IMR-90 (cell line): ENCODE measurements at regions not wholly inside any gene's neighbourhood (a gene's known extent, or its start where the extent isn't known, plus 50 kb on each side); places are given as distances from the start of the nearest gene placed in this dataset.
"Not testable (repeated sequence)": the region's sequence is repeated elsewhere in the genome, so short reads cannot be mapped to it uniquely, and the experiment has no call there.

Experiments
- ATAC-seq: fragments of 200-7000 bp; cut with Tn5 transposase; 2 replicates; pipeline ENCODE4 v1.9.1; 2020; ENCODE audit warnings: low read depth, mild to moderate bottlenecking, moderate library complexity
- BruUV-seq: library from RNA; stranded (reverse); fragments of 400-500 nt; replicated peaks from 2 replicates; lab custom pipeline; 2021; lab: Mats Ljungman, UMichigan
- CTCF ChIA-PET: fragments of 300-600 bp; formaldehyde crosslinking; extraction: SDS; loops from one replicate; lab custom pipeline; 2021; ENCODE audit warnings: antibody characterized with exemption; lab: Yijun Ruan, JAX
- POLR2A ChIA-PET: fragments of 300-600 bp; sonication (Branson Sonifier 250); formaldehyde crosslinking; loops from one replicate; lab custom pipeline; 2022; ENCODE audit warnings: antibody characterized with exemption; ENCODE audit not compliant: unreplicated experiment; lab: Charles Lee
- DNase-seq: peaks from one replicate; pipeline ENCODE4 v3.0.0; 2013
- H2AFZ ChIP-seq: replicated peaks from 2 replicates; pipeline ENCODE3; 2013; ENCODE audit warnings: low read length, mild to moderate bottlenecking; ENCODE audit not compliant: poor library complexity
- H2AK5ac ChIP-seq: 2 replicates; pipeline ENCODE4 v1.6.1; 2013; ENCODE audit warnings: low read depth, low read length, inconsistent platforms
- H2AK9ac ChIP-seq: replicated peaks from 2 replicates; pipeline ENCODE3; 2013; ENCODE audit warnings: mild to moderate bottlenecking, low read depth, low read length, moderate library complexity; ENCODE audit not compliant: poor library complexity
- H2BK120ac ChIP-seq: 2 replicates; pipeline ENCODE4 v1.6.1; 2013; ENCODE audit warnings: low read depth, low read length, inconsistent platforms
- H2BK15ac ChIP-seq: 3 replicates; pipeline ENCODE4 v1.6.1; 2013; ENCODE audit warnings: low read depth, low read length, inconsistent platforms
- H2BK20ac ChIP-seq: 2 replicates; pipeline ENCODE4 v1.6.1; 2013; ENCODE audit warnings: low read depth, mild to moderate bottlenecking, inconsistent platforms, low read length, moderate library complexity
- H2BK5ac ChIP-seq: 2 replicates; pipeline ENCODE4 v1.6.1; 2013; ENCODE audit warnings: mild to moderate bottlenecking, low read depth, low read length, inconsistent platforms; ENCODE audit not compliant: poor library complexity, severe bottlenecking
- H3K14ac ChIP-seq: replicated peaks from 2 replicates; pipeline ENCODE4 v1.6.1; 2013; ENCODE audit warnings: low read depth, low read length, inconsistent platforms
- H3K18ac ChIP-seq: 2 replicates; pipeline ENCODE4 v1.6.1; 2013; ENCODE audit warnings: low read depth, low read length, control low read depth
- H3K23ac ChIP-seq: 2 replicates; pipeline ENCODE4 v1.6.1; 2013; ENCODE audit warnings: low read depth, low read length, inconsistent platforms
- H3K27ac ChIP-seq: 2 replicates; pipeline ENCODE4 v1.5.1; 2013; ENCODE audit warnings: mild to moderate bottlenecking, control low read depth, low read length; ENCODE audit not compliant: insufficient read depth
- H3K27me3 ChIP-seq: 2 replicates; pipeline ENCODE4 v1.6.1; 2013; ENCODE audit warnings: low read length; ENCODE audit not compliant: control insufficient read depth, insufficient read depth
- H3K36me3 ChIP-seq: 2 replicates; pipeline ENCODE4 v1.6.1; 2013; ENCODE audit warnings: low read length, mixed read lengths; ENCODE audit not compliant: control insufficient read depth, insufficient read depth
- H3K4ac ChIP-seq: 2 replicates; pipeline ENCODE4 v1.6.1; 2013; ENCODE audit warnings: low read depth, low read length, inconsistent platforms
- H3K4me1 ChIP-seq: 2 replicates; pipeline ENCODE4 v1.6.1; 2013; ENCODE audit warnings: low read length, mixed read lengths; ENCODE audit not compliant: control insufficient read depth, insufficient read depth
- H3K4me2 ChIP-seq: 2 replicates; pipeline ENCODE4 v1.6.1; 2013; ENCODE audit warnings: low read depth, mild to moderate bottlenecking, control low read depth, low read length, moderate library complexity
- H3K4me3 ChIP-seq: 2 replicates; pipeline ENCODE4 v1.5.1; 2013; ENCODE audit warnings: low read depth, mild to moderate bottlenecking, control low read depth, low read length, moderate library complexity; ENCODE audit not compliant: insufficient read depth
- H3K56ac ChIP-seq: 2 replicates; pipeline ENCODE4 v1.6.1; 2013; ENCODE audit warnings: low read length, inconsistent platforms; ENCODE audit not compliant: insufficient read depth; ENCODE audit errors: extremely low read depth
- H3K79me1 ChIP-seq, 2 experiments: 2 replicates each; pipeline ENCODE4 v1.6.1; 2013; ENCODE audit warnings: low read length in 2 of 2, inconsistent platforms in 1 of 2, low read depth in 1 of 2
- H3K9ac ChIP-seq: 2 replicates; pipeline ENCODE4 v1.6.1; 2013; ENCODE audit warnings: low read depth, low read length, control low read depth
- H3K9me1 ChIP-seq: 2 replicates; pipeline ENCODE4 v1.6.1; 2013; ENCODE audit warnings: low read length, inconsistent platforms; ENCODE audit not compliant: insufficient read depth
- H3K9me3 ChIP-seq: 2 replicates; pipeline ENCODE4 v1.6.1; 2013; ENCODE audit warnings: low read length; ENCODE audit not compliant: control insufficient read depth, insufficient read depth
- H4K20me1 ChIP-seq: 2 replicates; pipeline ENCODE4 v1.6.1; 2013; ENCODE audit warnings: low read length, inconsistent platforms; ENCODE audit not compliant: insufficient read depth
- H4K5ac ChIP-seq: 2 replicates; pipeline ENCODE4 v1.6.1; 2013; ENCODE audit warnings: mild to moderate bottlenecking, low read depth, low read length, control low read depth
- H4K8ac ChIP-seq, 2 experiments: 2 replicates each; pipeline ENCODE4 v1.6.1; 2013; ENCODE audit warnings: low read depth in 2 of 2, low read length in 2 of 2, control low read depth in 1 of 2, inconsistent platforms in 1 of 2
- H4K91ac ChIP-seq: 2 replicates; pipeline ENCODE4 v1.6.1; 2013; ENCODE audit warnings: low read depth, low read length, inconsistent platforms; ENCODE audit not compliant: insufficient read depth
- WGBS, 2 experiments: methylation state at CpG; one replicate each; pipeline versions ENCODE4 v1.1.5 to v1.1.7; 2013; ENCODE audit warnings: missing lambda C conversion rate in 2 of 2; ENCODE audit not compliant: insufficient read length in 1 of 2; ENCODE audit errors: extremely low coverage in 2 of 2; 5-methylcytosine and 5-hydroxymethylcytosine counted together
- dilution Hi-C: fragments of 300-500 bp; cut with HindIII; formaldehyde crosslinking; loops from one replicate; pipeline ENCODE4 v1.14.3; 2018; ENCODE audit warnings: low sequenced_read_pairs; ENCODE audit not compliant: unreplicated experiment
- in situ Hi-C: fragments of 300-500 bp; cut with MboI; formaldehyde crosslinking; loops from 3 replicates; pipeline ENCODE4 v1.14.3; 2019; ENCODE audit warnings: low sequenced_read_pairs, inconsistent platforms, mixed read lengths
- intact Hi-C: fragments of 100-400 bp; cut with micrococcal nuclease; formaldehyde crosslinking; loops from 2 replicates; pipeline ENCODE4 v1.10.0; 2022

DNA sequence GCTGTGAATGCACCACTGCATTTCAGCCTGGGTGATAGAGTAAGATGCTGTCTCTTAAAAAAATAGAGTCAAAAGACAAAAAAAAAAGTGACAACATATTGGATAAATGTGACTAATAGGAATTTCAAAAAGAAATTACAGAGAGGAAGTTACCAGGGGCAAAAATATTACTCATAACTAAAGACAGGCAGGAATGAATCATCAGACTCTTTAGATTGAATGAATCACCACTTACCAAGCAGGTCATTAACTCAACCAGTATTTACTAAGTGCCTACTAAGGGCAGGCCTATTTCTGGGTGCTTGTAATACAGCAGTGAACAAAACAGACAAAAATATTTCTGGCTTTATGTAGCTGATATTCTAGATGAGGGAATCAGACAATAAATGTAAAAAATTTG lies 301.3 kb downstream of the UBE2NL start:
- H3K36me3 ChIP-seq, H3K27ac ChIP-seq, H3K14ac ChIP-seq, H3K79me1 ChIP-seq, H4K5ac ChIP-seq, H3K23ac ChIP-seq, H2BK15ac ChIP-seq, H3K9me1 ChIP-seq, H4K8ac ChIP-seq, H4K20me1 ChIP-seq, H2BK20ac ChIP-seq, H3K56ac ChIP-seq, POLR2A ChIA-PET, H3K9ac ChIP-seq, H3K4me1 ChIP-seq, H3K4ac ChIP-seq, CTCF ChIA-PET, dilution Hi-C loops, H3K9me3 ChIP-seq, DNase-seq, H3K27me3 ChIP-seq, in situ Hi-C loops, BruUV-seq, H3K4me3 ChIP-seq, H3K18ac ChIP-seq, H2AK5ac ChIP-seq, H2BK120ac ChIP-seq, H3K4me2 ChIP-seq, intact Hi-C loops, H2AFZ ChIP-seq, H2AK9ac ChIP-seq, H2BK5ac ChIP-seq, ATAC-seq, H4K91ac ChIP-seq: not testable (repeated sequence)

DNA sequence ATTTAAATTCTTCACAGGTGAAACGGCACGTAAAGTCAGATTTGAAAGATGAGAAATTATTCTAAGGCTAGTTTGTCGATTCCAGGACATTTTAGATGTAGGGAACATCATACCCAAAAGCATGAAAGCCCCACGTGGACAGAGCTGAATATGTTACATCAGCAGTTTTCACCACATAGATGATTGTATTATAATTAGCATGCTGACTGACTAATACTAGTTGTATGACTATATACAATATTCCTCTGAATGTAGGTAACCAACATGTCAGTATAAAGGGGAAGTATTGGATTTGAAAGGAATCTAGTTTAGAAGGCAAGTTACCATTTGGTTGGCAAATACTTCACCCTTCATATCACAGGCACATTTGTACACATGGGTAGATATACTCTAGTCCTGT lies 304.6 kb downstream of the UBE2NL start:
- H3K23ac ChIP-seq, H4K5ac ChIP-seq, DNase-seq, H4K8ac ChIP-seq, CTCF ChIA-PET, H2BK120ac ChIP-seq, H3K4ac ChIP-seq, H2AK9ac ChIP-seq, BruUV-seq, H3K27me3 ChIP-seq, H4K91ac ChIP-seq, H3K27ac ChIP-seq, ATAC-seq, H3K4me1 ChIP-seq, H3K4me3 ChIP-seq, H2BK20ac ChIP-seq, POLR2A ChIA-PET, H3K18ac ChIP-seq, H3K9me3 ChIP-seq, H2AFZ ChIP-seq, H3K36me3 ChIP-seq, in situ Hi-C loops, intact Hi-C loops, H3K9ac ChIP-seq, H3K4me2 ChIP-seq, H3K14ac ChIP-seq, dilution Hi-C loops, H2BK5ac ChIP-seq, H2AK5ac ChIP-seq, H4K20me1 ChIP-seq, H3K79me1 ChIP-seq, H3K9me1 ChIP-seq, H2BK15ac ChIP-seq, H3K56ac ChIP-seq: not testable (repeated sequence)
- whole genome bisulfite sequencing, 2 experiments = no CpG with 5 or more reads among the region's 4 CpGs
